K562 (cell line): ENCODE measurements at regions not wholly inside any gene's neighbourhood (a gene's known extent, or its start where the extent isn't known, plus 50 kb on each side); places are given as distances from the start of the nearest gene placed in this dataset.

ENCODE experiments used
- ATAC-seq: fragments of 200-7000 bp; cut with Tn5 transposase; 3 replicates; pipeline ENCODE4 v1.9.1; 2020; ENCODE audit warnings: moderate library complexity
- BruUV-seq: library from RNA; stranded (reverse); fragments of 400-500 nt; replicated peaks from 2 replicates; lab custom pipeline; 2021; lab: Mats Ljungman, UMichigan
- CTCF ChIA-PET: fragments of 300-600 bp; formaldehyde crosslinking; extraction: SDS; loops from one replicate; lab custom pipeline; 2021; ENCODE audit warnings: low intra/inter-chr PET ratio; lab: Yijun Ruan, JAX
- POLR2A ChIA-PET: fragments of 300-600, 350-650 bp; sonication (Branson Sonifier 250); formaldehyde crosslinking; extraction: SDS; loops from one replicate; lab custom pipeline; 2021; ENCODE audit warnings: antibody characterized with exemption, inconsistent platforms; lab: Yijun Ruan, JAX
- DNase-seq, 4 experiments: peaks; one replicate each; pipeline versions ENCODE4 v3.0.0 to v3.0.0-alpha.2; 2011 to 2018; ENCODE audit warnings: low spot score in 3 of 4, mixed read lengths in 3 of 4; ENCODE audit errors: extremely low read depth in 1 of 4
- FAIRE-seq: peaks from 2 replicates; lab custom pipeline; 2011; peaks lifted over from hg19 to GRCh38; lab: Jason Lieb, UNC
- H2AFZ ChIP-seq: 2 replicates; pipeline ENCODE4 v1.6.0; 2011; ENCODE audit warnings: low read depth, low read length, control low read depth, inconsistent platforms
- H3K27ac ChIP-seq: fragments of 200-600 bp; 3 replicates; pipeline ENCODE4 v1.8.0; 2011; ENCODE audit warnings: low read depth, mild to moderate bottlenecking, control low read depth, inconsistent platforms, low read length, moderate library complexity, mixed read lengths; ENCODE audit errors: extremely low read depth
- H3K27me3 ChIP-seq, 2 experiments: fragments of 300-600 bp in 1 of 2; 2 replicates in 1 of 2; 3 replicates in 1 of 2; pipeline versions ENCODE4 v1.6.0 to v1.8.0; 2011; ENCODE audit warnings: inconsistent platforms in 2 of 2, low read length in 2 of 2, mild to moderate bottlenecking in 1 of 2, mixed read lengths in 1 of 2, moderate library complexity in 1 of 2; ENCODE audit not compliant: control insufficient read depth in 2 of 2, insufficient read depth in 2 of 2
- H3K36me3 ChIP-seq: fragments of 300-600 bp; 3 replicates; pipeline ENCODE4 v1.8.0; 2011; ENCODE audit warnings: mild to moderate bottlenecking, low read length, inconsistent platforms; ENCODE audit not compliant: control insufficient read depth, insufficient read depth
- H3K4me1 ChIP-seq, 2 experiments: fragments of 200-600 bp in 1 of 2; replicated peaks in 1 of 2; 2 replicates in 1 of 2; 3 replicates in 1 of 2; pipeline versions ENCODE4 v1.5.1 to v1.8.0; 2011; ENCODE audit warnings: inconsistent platforms in 2 of 2, low read length in 2 of 2, mild to moderate bottlenecking in 1 of 2, mixed read lengths in 1 of 2, moderate library complexity in 1 of 2; ENCODE audit not compliant: control insufficient read depth in 2 of 2, insufficient read depth in 2 of 2
- H3K4me2 ChIP-seq: 2 replicates; pipeline ENCODE4 v1.6.1; 2011; ENCODE audit warnings: low read length, control low read depth, inconsistent platforms, mixed read lengths; ENCODE audit not compliant: insufficient read depth
- H3K4me3 ChIP-seq: fragments of 200-600 bp; sonication (generic), shearing (Covaris generic); 2 replicates; pipeline ENCODE4 v1.5.1; 2016; ENCODE audit warnings: control low read depth, inconsistent platforms
- H3K79me2 ChIP-seq: fragments of 200-600 bp; 3 replicates; pipeline ENCODE4 v1.8.0; 2011; ENCODE audit warnings: low read length, inconsistent platforms; ENCODE audit not compliant: control insufficient read depth, insufficient read depth
- H3K9ac ChIP-seq, 2 experiments: 2 replicates each; pipeline versions ENCODE4 v1.6.0 to v1.6.1; 2011; ENCODE audit warnings: low read depth in 2 of 2, low read length in 2 of 2, control low read depth in 1 of 2, inconsistent platforms in 1 of 2, mild to moderate bottlenecking in 1 of 2, mixed read lengths in 1 of 2; ENCODE audit not compliant: insufficient read depth in 1 of 2
- H3K9me1 ChIP-seq: one replicate; pipeline ENCODE4 v1.6.0; 2011; ENCODE audit warnings: inconsistent platforms, mild to moderate bottlenecking, low read length, moderate library complexity; ENCODE audit not compliant: control insufficient read depth, insufficient read depth
- H3K9me3 ChIP-seq: replicated peaks from 2 replicates; pipeline ENCODE4 v1.5.1; 2011; ENCODE audit warnings: low read depth, low read length, inconsistent platforms; ENCODE audit not compliant: control insufficient read depth, insufficient read depth
- H4K20me1 ChIP-seq: replicated peaks from 2 replicates; pipeline ENCODE4 v1.6.1; 2011; ENCODE audit warnings: low read length, inconsistent platforms, mixed read lengths; ENCODE audit not compliant: control insufficient read depth, insufficient read depth
- AFF1 ChIP-seq, 2 experiments: fragments of 450-650 bp; IDR thresholded peaks; 2 replicates each; pipeline ENCODE4 v1.6.1; 2018; ENCODE audit warnings: mild to moderate bottlenecking in 2 of 2, low read depth in 1 of 2; ENCODE audit not compliant: partially characterized antibody in 2 of 2
- ARID1B ChIP-seq: fragments of 450-650 bp; IDR thresholded peaks from 2 replicates; pipeline ENCODE4 v1.6.1; 2016; ENCODE audit warnings: antibody characterized with exemption, mild to moderate bottlenecking, inconsistent platforms
- GATA2 ChIP-seq: sonication (generic); formaldehyde crosslinking; IDR thresholded peaks from 2 replicates; pipeline ENCODE4 v1.4.0; 2020; ENCODE audit warnings: mild to moderate bottlenecking, missing genetic modification reagents
- HSF4 ChIP-seq: fragments of 250-450 bp; sonication (Bioruptor Pico); IDR thresholded peaks from 2 replicates; pipeline ENCODE4 v2.1.2; 2022; ENCODE audit warnings: mild to moderate bottlenecking, moderate library complexity, borderline replicate concordance
- MTA1 ChIP-seq: fragments of 450-650 bp; IDR thresholded peaks from 2 replicates; pipeline ENCODE4 v1.6.1; 2017; ENCODE audit warnings: borderline replicate concordance
- NONO ChIP-seq, 2 experiments: fragments of 200-400 bp in 1 of 2; fragments of 450-650 bp in 1 of 2; formaldehyde crosslinking in 1 of 2; IDR thresholded peaks; 2 replicates each; pipeline ENCODE4 v1.6.1; 2017; ENCODE audit warnings: low read depth in 2 of 2, mild to moderate bottlenecking in 2 of 2, moderate library complexity in 2 of 2, low read length in 1 of 2
- ZC3H8 ChIP-seq: fragments of 450-650 bp; IDR thresholded peaks from 2 replicates; pipeline ENCODE4 v1.6.1; 2017
- WGBS: fragments of 100-300 bp; shearing (Covaris generic); methylation state at CpG from one replicate; pipeline ENCODE4 v1.1.6; 2016; ENCODE audit warnings: low coverage, mixed read lengths; ENCODE audit not compliant: insufficient coverage; ENCODE audit errors: missing lambda C conversion rate; 5-methylcytosine and 5-hydroxymethylcytosine counted together
- in situ Hi-C: fragments of 300-500 bp; cut with MboI; formaldehyde crosslinking; loops from 4 replicates; pipeline ENCODE4 v1.15.0; 2018; ENCODE audit warnings: inconsistent platforms, mixed read lengths
- intact Hi-C: fragments of 100-400 bp; cut with micrococcal nuclease; formaldehyde crosslinking; loops from 2 replicates; pipeline ENCODE4 v1.14.2; 2022

- no peak for ATAC-seq
- CTCF ChIA-PET: no interaction called here
- no peak overlapping the region for H3K9ac ChIP-seq
- no peaks in the 10 kb centered on the region for H3K36me3 ChIP-seq
- peaks cover 0 to 7% of the 10 kb centered on the region in 2 experiments; a peak in 2 of 5 replicates for H3K27me3 ChIP-seq
- H3K4me2 ChIP-seq: no peak overlapping the region
- POLR2A ChIA-PET: no interaction called here
- no peaks in the 10 kb centered on the region for H4K20me1 ChIP-seq
- in situ Hi-C loops: no loop called here
- H3K27ac ChIP-seq: no peak overlapping the region
- WGBS: 0% methylated on average over 5 of the region's 5 CpGs
- H3K79me2 ChIP-seq: no peaks in the 10 kb centered on the region
- no peak overlapping the region for H3K4me3 ChIP-seq
- TF ChIP-seq ARID1B (no peak), MTA1 (no peak), GATA2 (CRISPR knock-in tag) (no peak), ZC3H8 (no peak)
- TF ChIP-seq, all 486 proteins: peak for 0
- intact Hi-C loops: loop anchor here (10.0 kb wide), 1 partner anchor 58 kb away; no protein-coding TSS in a partner anchor
- no peaks in the 10 kb centered on the region for H3K9me1 ChIP-seq
- H2AFZ ChIP-seq: no peak overlapping the region
- DNase-seq (no peak), FAIRE-seq (no peak)
- no TSS peak for BruUV-seq
- H3K9me3 ChIP-seq: no peaks in the 10 kb centered on the region
- H3K4me1 ChIP-seq: no peaks in the 10 kb centered on the region
These were observed 61.4 kb downstream of the NXNL2 start for GRCh38 chr9:88596376-88596775.

- BruUV-seq: no TSS peak
- H3K79me2 ChIP-seq: no peaks in the 10 kb centered on the region
- H3K9ac ChIP-seq: no peak overlapping the region
- no peaks in the 10 kb centered on the region for H3K27me3 ChIP-seq
- no peaks in the 10 kb centered on the region for H3K36me3 ChIP-seq
- no peak for ATAC-seq
- no peak overlapping the region for H3K4me3 ChIP-seq
- no peak for DNase-seq
- WGBS: 0% methylated on average over 3 of the region's 3 CpGs
- H2AFZ ChIP-seq: no peak overlapping the region
- in situ Hi-C loops (no loop called here), intact Hi-C loops (no loop called here)
- H3K9me3 ChIP-seq: no peaks in the 10 kb centered on the region
- CTCF ChIA-PET: no interaction called here
- H4K20me1 ChIP-seq: no peaks in the 10 kb centered on the region
- no peak overlapping the region for H3K4me2 ChIP-seq
- H3K27ac ChIP-seq: no peak overlapping the region
- H3K9me1 ChIP-seq: no peaks in the 10 kb centered on the region
- no peak for FAIRE-seq
- TF ChIP-seq HSF4 (CRISPR knock-in tag) (no peak), AFF1 (IDR thresholded peaks at IDR 0.05; ENCODE audit: low read depth in 1 of 2, partially characterized antibody in 2 of 2) (no peak), NONO (IDR thresholded peaks at IDR 0.05; ENCODE audit: low read depth in 2 of 2, low read length in 1 of 2) (no peak)
- TF ChIP-seq, all 486 proteins: peak for 0
- POLR2A ChIA-PET: interaction anchor here (1.2 kb wide), 1 partner anchor 19 kb away, joined by 3 read pairs; no protein-coding TSS in a partner anchor
- no peaks in the 10 kb centered on the region for H3K4me1 ChIP-seq
These were observed 70.0 kb downstream of the NXNL2 start for GRCh38 chr9:88604836-88605511.
